DMS53 treated with DMSO at 0.1 percent for 48 hours (cell line): ENCODE measurements at regions not wholly inside any gene's neighbourhood (a gene's known extent, or its start where the extent isn't known, plus 50 kb on each side); places are given as distances from the start of the nearest gene placed in this dataset.

Experiments
- DNase-seq: peaks from one replicate; lab custom pipeline; 2025; ENCODE audit not compliant: unreplicated experiment; lab: John Stamatoyannopoulos, UW

- no peak for DNase-seq
Measured at GRCh38 chr2:129723277-129724020, 256.0 kb upstream of the RAB6C start.

- DNase-seq = no peak
Measured at GRCh38 chr2:129724021-129724757, 255.3 kb upstream of the RAB6C start.

DNA sequence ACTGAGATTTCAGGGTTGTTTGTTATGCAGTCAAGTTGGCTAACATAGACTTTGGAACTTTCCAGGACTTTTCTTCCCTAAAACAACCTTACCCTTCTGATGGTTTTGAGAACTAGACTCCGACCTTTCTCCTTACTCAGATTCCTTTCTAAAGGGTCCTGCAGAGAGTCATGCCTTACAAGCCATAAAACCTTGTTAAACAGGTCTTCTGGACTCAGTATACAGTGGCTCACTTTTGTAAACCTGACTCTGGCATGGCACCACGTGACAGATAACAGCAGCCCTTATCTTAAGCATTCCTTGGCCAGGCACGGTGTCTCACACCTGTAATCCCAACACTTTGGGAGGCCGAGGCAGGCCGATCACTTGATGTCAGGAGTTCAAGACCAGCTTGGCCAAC lies 253.2 kb upstream of the RAB6C start:
- no peak for DNase-seq

DNA sequence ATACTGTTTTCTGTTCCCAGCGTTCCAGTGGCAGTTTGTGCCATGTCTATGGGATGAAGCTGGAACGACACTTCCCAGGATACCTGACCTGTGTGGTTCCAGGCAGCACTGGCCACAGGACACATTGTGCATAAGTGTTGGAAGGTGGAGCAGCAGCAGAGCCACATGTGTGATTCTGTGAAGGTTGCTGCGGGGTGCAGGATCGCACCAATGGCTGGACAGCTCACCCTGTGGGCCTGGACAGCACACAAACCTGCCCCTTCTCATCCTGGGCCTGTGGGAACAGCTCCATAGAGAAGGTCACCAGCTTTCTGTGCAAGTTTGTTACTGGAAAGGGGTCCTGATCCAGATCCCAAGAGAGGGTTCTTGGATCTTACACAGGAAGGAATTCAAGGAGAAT lies 252.2 kb upstream of the RAB6C start:
- DNase-seq = no peak

GRCh38 chr2:129728035-129728972 lies 251.2 kb upstream of the RAB6C start:
- DNase-seq = no peak

- no peak for DNase-seq
Measured at GRCh38 chr2:129729011-129729410, 250.5 kb upstream of the RAB6C start.

DNA sequence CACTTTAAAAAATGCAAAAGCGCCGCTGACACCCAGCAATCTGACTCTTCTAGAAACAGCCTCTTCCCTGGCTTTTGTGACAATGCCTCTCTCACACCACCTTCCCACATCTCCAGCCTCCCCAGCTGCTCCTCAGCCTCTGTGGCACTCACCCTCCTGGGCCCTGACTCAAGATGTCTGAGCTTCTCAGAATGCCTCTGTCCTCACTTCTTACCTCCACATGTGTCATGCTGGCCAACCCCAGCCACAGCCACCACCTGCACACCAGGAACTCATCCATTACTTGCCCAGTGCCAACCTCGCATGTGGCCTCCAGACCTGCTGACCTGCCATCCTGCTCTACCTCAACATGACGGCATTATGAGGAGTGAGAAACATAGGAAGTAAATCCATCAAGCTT lies 249.8 kb upstream of the RAB6C start:
- DNase-seq = no peak

- DNase-seq = no peak
Measured at GRCh38 chr2:129730979-129731378, 248.5 kb upstream of the RAB6C start.

GRCh38 chr2:129731907-129732629 lies 247.4 kb upstream of the RAB6C start:
- DNase-seq = no peak

GRCh38 chr2:129732630-129733026 lies 246.8 kb upstream of the RAB6C start:
- no peak for DNase-seq

DNA sequence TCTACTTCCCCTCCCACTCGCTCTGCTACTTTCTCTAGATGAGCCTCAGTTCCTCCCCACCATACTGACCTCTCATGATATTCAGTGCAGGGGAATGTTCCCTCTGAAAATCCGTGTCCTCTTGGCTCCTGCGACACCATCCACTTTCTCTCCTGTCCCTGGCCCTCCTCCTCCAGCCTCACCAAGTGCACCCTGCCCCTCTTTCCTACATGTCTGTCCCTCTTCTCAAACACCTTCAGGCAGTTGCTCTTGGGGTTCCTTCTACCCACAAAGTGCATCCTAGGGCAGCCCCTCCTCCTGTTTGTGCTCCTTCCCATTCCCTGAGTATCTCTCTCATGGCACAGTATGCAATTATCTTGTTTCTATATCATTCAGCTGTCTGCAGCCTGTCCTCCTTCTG lies 246.4 kb upstream of the RAB6C start:
- DNase-seq = no peak

GRCh38 chr2:129733579-129733978 lies 245.9 kb upstream of the RAB6C start:
- DNase-seq = no peak

- DNase-seq = no peak
Measured at GRCh38 chr2:129734343-129735034, 245.0 kb upstream of the RAB6C start.

DNA sequence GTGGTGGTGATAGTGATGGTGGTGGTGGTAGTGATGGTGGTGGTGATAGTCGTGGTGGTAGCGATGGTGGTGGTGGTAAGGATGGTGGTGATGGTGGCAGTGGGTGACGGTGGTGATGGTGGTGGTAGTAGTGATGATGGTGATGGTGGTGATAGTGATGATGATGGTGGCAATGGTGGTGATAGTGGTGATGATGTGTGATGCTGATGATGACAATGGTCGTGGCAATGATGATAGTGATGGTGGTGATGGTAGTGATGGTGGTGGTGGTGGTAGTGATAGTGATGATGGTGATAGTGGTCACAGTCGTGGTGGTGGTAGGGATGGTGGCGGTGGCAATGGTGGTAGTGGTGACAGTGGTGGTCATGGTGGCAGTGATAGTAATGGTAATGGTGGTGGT lies 243.9 kb upstream of the RAB6C start:
- no peak for DNase-seq

GRCh38 chr2:129737660-129738527 lies 241.6 kb upstream of the RAB6C start:
- DNase-seq = no peak

DNA sequence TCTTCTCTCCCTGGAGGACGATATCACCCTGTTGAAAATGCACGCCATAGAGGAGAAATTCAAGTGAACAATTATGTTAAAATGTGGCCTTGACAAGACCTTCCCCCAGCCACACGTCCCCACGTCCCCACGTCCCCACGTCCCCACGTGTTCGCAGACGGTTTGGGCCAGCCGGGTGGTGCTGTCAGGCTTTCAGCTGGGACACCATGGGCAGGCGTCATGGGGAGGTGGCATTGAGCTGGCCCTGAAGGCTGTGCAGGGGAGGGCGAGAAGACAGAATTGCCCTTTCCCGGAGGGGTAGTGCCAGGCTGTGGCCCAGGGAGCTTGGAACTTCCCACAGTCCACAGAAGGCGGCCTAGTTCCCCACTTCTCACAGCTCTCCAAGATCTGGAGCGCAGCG lies 240.7 kb upstream of the RAB6C start:
- DNase-seq = no peak

DNA sequence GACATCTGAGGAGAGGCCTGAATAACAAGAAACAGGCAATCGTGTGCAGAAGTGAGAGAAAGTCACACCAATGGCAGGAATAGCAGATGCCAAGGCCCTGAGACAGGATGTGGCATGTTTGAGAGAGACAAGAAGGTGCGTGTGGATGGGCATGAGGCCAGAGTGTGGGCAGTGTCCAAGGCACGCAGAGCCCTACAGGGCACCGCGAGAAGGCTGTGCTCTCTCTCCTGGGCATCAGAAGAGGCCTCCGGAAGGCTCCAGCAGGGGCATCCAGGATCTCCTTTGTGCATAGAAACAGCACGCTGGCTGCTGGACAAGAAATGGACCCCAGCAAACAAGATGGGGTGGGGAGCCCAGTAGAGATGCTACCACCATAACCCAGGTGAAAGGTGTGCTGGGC lies 239.0 kb upstream of the RAB6C start:
- DNase-seq = no peak

- no peak for DNase-seq
Measured at GRCh38 chr2:129741165-129741564, 238.3 kb upstream of the RAB6C start.

GRCh38 chr2:129741623-129742022 lies 237.8 kb upstream of the RAB6C start:
- no peak for DNase-seq
